GM12865 (cell line): ENCODE measurements at regions not wholly inside any gene's neighbourhood (a gene's known extent, or its start where the extent isn't known, plus 50 kb on each side); places are given as distances from the start of the nearest gene placed in this dataset.

Source experiments
- DNase-seq: peaks from one replicate; pipeline ENCODE4 v3.0.0; 2010; ENCODE audit warnings: low read depth
- H3K4me3 ChIP-seq: 2 replicates; pipeline ENCODE4 v1.5.1; 2011; ENCODE audit warnings: mild to moderate bottlenecking, low read depth, low read length, control low read depth
- TF ChIP-seq, protein P1 (sequence below): IDR thresholded peaks from 2 replicates; pipeline ENCODE4 v1.5.1; 2011; ENCODE audit warnings: low read length, control low read depth, low read depth, inconsistent platforms; ENCODE audit not compliant: insufficient read depth; ENCODE audit errors: missing control alignments

- no peak overlapping the region for H3K4me3 ChIP-seq
- no peak for DNase-seq
- TF ChIP-seq, protein P1, sequence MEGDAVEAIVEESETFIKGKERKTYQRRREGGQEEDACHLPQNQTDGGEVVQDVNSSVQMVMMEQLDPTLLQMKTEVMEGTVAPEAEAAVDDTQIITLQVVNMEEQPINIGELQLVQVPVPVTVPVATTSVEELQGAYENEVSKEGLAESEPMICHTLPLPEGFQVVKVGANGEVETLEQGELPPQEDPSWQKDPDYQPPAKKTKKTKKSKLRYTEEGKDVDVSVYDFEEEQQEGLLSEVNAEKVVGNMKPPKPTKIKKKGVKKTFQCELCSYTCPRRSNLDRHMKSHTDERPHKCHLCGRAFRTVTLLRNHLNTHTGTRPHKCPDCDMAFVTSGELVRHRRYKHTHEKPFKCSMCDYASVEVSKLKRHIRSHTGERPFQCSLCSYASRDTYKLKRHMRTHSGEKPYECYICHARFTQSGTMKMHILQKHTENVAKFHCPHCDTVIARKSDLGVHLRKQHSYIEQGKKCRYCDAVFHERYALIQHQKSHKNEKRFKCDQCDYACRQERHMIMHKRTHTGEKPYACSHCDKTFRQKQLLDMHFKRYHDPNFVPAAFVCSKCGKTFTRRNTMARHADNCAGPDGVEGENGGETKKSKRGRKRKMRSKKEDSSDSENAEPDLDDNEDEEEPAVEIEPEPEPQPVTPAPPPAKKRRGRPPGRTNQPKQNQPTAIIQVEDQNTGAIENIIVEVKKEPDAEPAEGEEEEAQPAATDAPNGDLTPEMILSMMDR: no peak
These were observed 145.9 kb upstream of the TBL1XR1 start for GRCh38 chr3:177343122-177343625.

DNA sequence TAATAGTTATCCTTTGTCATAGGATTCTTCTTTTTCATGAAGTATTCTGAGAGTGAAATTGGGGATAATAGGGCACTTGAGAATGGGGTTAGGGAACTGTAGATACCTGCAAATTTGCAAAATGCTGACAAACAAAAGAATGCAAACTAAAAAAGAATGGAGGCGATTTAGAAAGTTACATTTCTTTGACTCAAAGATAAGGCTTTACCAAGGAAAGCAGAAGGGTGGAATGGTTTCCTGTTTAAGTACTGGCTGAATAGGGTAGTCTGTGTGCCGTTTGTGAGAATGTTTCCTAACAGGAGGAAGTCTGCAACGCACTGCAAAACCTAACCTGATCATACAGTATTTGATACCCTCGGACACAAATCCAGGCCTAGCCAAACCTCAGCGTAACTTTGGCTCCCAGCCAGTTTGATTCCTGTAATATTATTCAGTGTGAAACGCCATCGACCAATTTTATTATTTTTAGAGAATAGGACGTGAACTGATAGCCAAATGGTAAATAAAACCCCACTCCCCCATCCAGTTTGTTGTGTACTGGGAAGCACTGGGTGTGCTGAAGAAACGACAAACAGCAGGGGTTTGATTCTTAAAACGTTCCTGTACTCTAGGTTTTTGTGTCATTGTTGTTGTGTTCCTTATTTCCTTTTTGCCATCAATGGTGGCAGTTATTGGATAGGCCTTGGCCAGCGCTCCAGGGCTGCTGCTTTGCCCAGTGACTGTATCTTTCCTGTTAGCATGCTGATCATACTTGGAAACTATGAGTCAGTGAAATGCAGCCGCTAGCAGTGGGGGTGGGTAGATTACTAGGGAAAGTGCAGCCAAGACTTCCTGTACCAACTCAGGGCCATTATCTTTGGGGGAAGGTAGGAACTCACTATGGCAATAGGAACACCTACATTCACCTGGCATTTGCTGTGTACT lies 148.0 kb upstream of the TBL1XR1 start:
- no peak overlapping the region for H3K4me3 ChIP-seq
- TF ChIP-seq, protein P1: no peak
- DNase-seq: peak; percentile 71

DNA sequence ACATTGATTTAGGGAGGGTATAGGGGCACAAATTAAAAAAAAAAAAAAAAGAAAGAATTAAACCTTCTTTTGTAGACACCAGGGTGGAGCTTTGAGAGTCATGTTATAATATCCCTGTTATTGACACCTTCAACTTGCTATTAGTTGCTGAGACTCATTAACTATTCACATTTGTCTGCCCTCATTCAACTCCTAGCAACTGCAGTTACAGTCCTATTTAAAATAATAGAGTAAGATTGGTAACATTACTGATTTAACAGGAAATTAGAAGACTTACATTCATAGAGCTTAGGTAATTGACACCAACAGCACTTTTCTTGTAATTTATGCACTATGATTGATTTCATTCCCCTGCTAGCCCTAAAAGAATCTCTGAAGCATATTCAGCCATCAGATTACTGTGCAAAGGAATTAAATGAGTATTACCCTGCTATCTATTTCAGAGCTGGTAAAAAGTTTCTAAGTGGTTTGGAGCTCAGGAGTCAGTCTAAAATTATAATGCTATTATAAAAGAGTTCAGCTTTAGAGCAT lies 148.8 kb upstream of the TBL1XR1 start:
- no peak overlapping the region for H3K4me3 ChIP-seq
- TF ChIP-seq, protein P1: no peak
- DNase-seq: no peak

DNA sequence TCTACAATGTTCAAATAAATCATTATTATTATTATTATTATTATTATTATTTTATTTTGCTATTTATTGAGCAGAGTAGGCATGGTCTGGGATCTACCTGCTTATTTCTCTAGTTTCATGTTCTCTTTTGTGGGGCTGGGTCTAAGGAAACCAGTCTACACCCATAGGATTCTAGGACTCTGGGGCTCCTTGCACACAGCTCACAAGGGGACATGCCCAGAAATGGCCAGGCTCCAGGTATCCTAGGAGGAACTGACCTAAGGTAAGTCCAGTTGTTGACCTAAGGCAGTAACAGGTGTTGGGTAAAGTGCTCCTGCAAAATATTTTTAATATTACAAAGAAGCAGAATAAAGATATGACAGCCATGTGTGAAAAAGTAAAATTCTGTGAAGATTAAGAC lies 149.6 kb upstream of the TBL1XR1 start:
- no peak for DNase-seq
- H3K4me3 ChIP-seq: no peak overlapping the region
- TF ChIP-seq, protein P1: no peak

- H3K4me3 ChIP-seq: no peak overlapping the region
- TF ChIP-seq, protein P1: no peak
- no peak for DNase-seq
These were observed 150.3 kb upstream of the TBL1XR1 start for GRCh38 chr3:177347611-177348010.

- no peak overlapping the region for H3K4me3 ChIP-seq
- TF ChIP-seq, protein P1: no peak
- no peak for DNase-seq
These were observed 151.7 kb upstream of the TBL1XR1 start for GRCh38 chr3:177348974-177349373.
